H9 (cell line): ENCODE measurements at regions not wholly inside any gene's neighbourhood (a gene's known extent, or its start where the extent isn't known, plus 50 kb on each side); places are given as distances from the start of the nearest gene placed in this dataset.
A peak's percentile ranks its signal among the peaks of the same experiment; 100 is the strongest.

Experiments
- DNase-seq: peaks from one replicate; pipeline ENCODE4 v3.0.0-alpha.2; 2017
- H2AFZ ChIP-seq: one replicate; pipeline ENCODE4 v1.6.1; 2013; ENCODE audit warnings: mild to moderate bottlenecking, low read length, control low read depth, moderate library complexity
- H2AK5ac ChIP-seq: 2 replicates; pipeline ENCODE4 v1.6.1; 2013; ENCODE audit warnings: low read length, control low read depth, mixed read lengths; ENCODE audit not compliant: insufficient read length
- H2BK120ac ChIP-seq: one replicate; pipeline ENCODE4 v1.6.1; 2013; ENCODE audit warnings: low read depth, mild to moderate bottlenecking, low read length, control low read depth, inconsistent platforms; ENCODE audit not compliant: poor library complexity, severe bottlenecking
- H2BK12ac ChIP-seq: 2 replicates; pipeline ENCODE4 v1.6.1; 2013; ENCODE audit warnings: low read length, control low read depth, mixed read lengths, low read depth; ENCODE audit not compliant: insufficient read length
- H2BK15ac ChIP-seq: 2 replicates; pipeline ENCODE4 v1.6.1; 2013; ENCODE audit warnings: low read depth, low read length, control low read depth
- H2BK20ac ChIP-seq: one replicate; pipeline ENCODE4 v1.6.1; 2013; ENCODE audit warnings: low read depth, mild to moderate bottlenecking, low read length, control low read depth, inconsistent platforms; ENCODE audit not compliant: poor library complexity, severe bottlenecking
- H2BK5ac ChIP-seq: 2 replicates; pipeline ENCODE4 v1.6.1; 2013; ENCODE audit warnings: low read length, control low read depth, mixed read lengths; ENCODE audit not compliant: insufficient read length
- H3K14ac ChIP-seq: 2 replicates; pipeline ENCODE4 v1.6.1; 2013; ENCODE audit warnings: low read length, control low read depth; ENCODE audit not compliant: insufficient read depth
- H3K18ac ChIP-seq: 2 replicates; pipeline ENCODE4 v1.6.1; 2013; ENCODE audit warnings: low read depth, mild to moderate bottlenecking, mixed read lengths, low read length, control low read depth; ENCODE audit not compliant: insufficient read length
- H3K23ac ChIP-seq: 2 replicates; pipeline ENCODE4 v1.6.1; 2013; ENCODE audit warnings: low read length, control low read depth, mixed read lengths, low read depth; ENCODE audit not compliant: insufficient read length
- H3K23me2 ChIP-seq: 2 replicates; pipeline ENCODE4 v1.6.1; 2013; ENCODE audit warnings: low read depth, mild to moderate bottlenecking, mixed read lengths, low read length, control low read depth; ENCODE audit not compliant: insufficient read length, poor library complexity, severe bottlenecking
- H3K27ac ChIP-seq: 2 replicates; pipeline ENCODE4 v1.5.1; 2013; ENCODE audit warnings: low read length, control low read depth, mixed read lengths, low read depth; ENCODE audit not compliant: insufficient read length
- H3K27me3 ChIP-seq: 2 replicates; pipeline ENCODE4 v1.6.1; 2013; ENCODE audit warnings: low read length, control low read depth, inconsistent platforms; ENCODE audit not compliant: insufficient read depth
- H3K4ac ChIP-seq: 2 replicates; pipeline ENCODE4 v1.6.1; 2013; ENCODE audit warnings: low read depth, mild to moderate bottlenecking, control low read depth, inconsistent platforms, low read length, moderate library complexity
- H3K4me1 ChIP-seq: 2 replicates; pipeline ENCODE4 v1.6.1; 2013; ENCODE audit warnings: low read length, control low read depth, inconsistent platforms; ENCODE audit not compliant: insufficient read depth
- H3K4me2 ChIP-seq: 2 replicates; pipeline ENCODE4 v1.6.1; 2013; ENCODE audit warnings: low read length, control low read depth, mixed read lengths; ENCODE audit not compliant: insufficient read length, insufficient read depth
- H3K56ac ChIP-seq: 2 replicates; pipeline ENCODE4 v1.6.1; 2013; ENCODE audit warnings: low read depth, mild to moderate bottlenecking, mixed read lengths, low read length, control low read depth; ENCODE audit not compliant: insufficient read length
- H3K79me1 ChIP-seq: 2 replicates; pipeline ENCODE4 v1.6.1; 2013; ENCODE audit warnings: low read depth, mild to moderate bottlenecking, moderate library complexity, low read length, control low read depth, inconsistent platforms; ENCODE audit not compliant: insufficient read depth, poor library complexity, severe bottlenecking
- H3K79me2 ChIP-seq: 2 replicates; pipeline ENCODE4 v1.6.1; 2013; ENCODE audit warnings: low read length, control low read depth, inconsistent platforms; ENCODE audit not compliant: insufficient read depth
- H3K9ac ChIP-seq: 2 replicates; pipeline ENCODE4 v1.6.1; 2013; ENCODE audit warnings: low read length, control low read depth, mixed read lengths; ENCODE audit not compliant: insufficient read length; ENCODE audit errors: extremely low read depth
- H3K9me3 ChIP-seq: one replicate; pipeline ENCODE4 v1.6.1; 2013; ENCODE audit warnings: low read depth, low read length, inconsistent platforms; ENCODE audit not compliant: control insufficient read depth
- H3T11ph ChIP-seq: one replicate; pipeline ENCODE4 v1.6.1; 2013; ENCODE audit warnings: mild to moderate bottlenecking, low read length, control low read depth, inconsistent platforms
- H4K20me1 ChIP-seq: one replicate; pipeline ENCODE4 v1.6.1; 2013; ENCODE audit not compliant: control insufficient read depth, insufficient read length, insufficient read depth
- H4K5ac ChIP-seq: 2 replicates; pipeline ENCODE4 v1.6.1; 2013; ENCODE audit warnings: low read depth, mild to moderate bottlenecking, mixed read lengths, low read length, control low read depth; ENCODE audit not compliant: insufficient read length
- H4K8ac ChIP-seq: replicated peaks from 2 replicates; pipeline ENCODE4 v1.6.1; 2013; ENCODE audit warnings: low read length, control low read depth, mixed read lengths, low read depth; ENCODE audit not compliant: insufficient read length
- H4K91ac ChIP-seq: 2 replicates; pipeline ENCODE4 v1.6.1; 2013; ENCODE audit warnings: low read depth, mild to moderate bottlenecking, moderate library complexity, mixed read lengths, low read length, control low read depth; ENCODE audit not compliant: insufficient read length
- H3K27ac Mint-ChIP-seq, 3 experiments: 2 replicates in 2 of 3; 3 replicates in 1 of 3; pipeline ENCODE4 v1.8.0; 2020 to 2021; ENCODE audit warnings: mixed read lengths in 3 of 3, mild to moderate bottlenecking in 1 of 3, moderate library complexity in 1 of 3
- H3K27me3 Mint-ChIP-seq: 2 replicates; pipeline ENCODE4 v1.8.0; 2021; ENCODE audit warnings: low read depth, mild to moderate bottlenecking, moderate library complexity, mixed read lengths
- H3K36me3 Mint-ChIP-seq, 3 experiments: 2 replicates in 2 of 3; 3 replicates in 1 of 3; pipeline ENCODE4 v1.8.0; 2020 to 2021; ENCODE audit warnings: low read depth in 3 of 3, mixed read lengths in 3 of 3; ENCODE audit not compliant: insufficient read depth in 1 of 3
- H3K4me1 Mint-ChIP-seq, 2 experiments: 2 replicates each; pipeline ENCODE4 v1.8.0; 2020; ENCODE audit warnings: mixed read lengths in 2 of 2
- H3K4me3 Mint-ChIP-seq, 2 experiments: 2 replicates in 1 of 2; 3 replicates in 1 of 2; pipeline ENCODE4 v1.8.0; 2020 to 2021; ENCODE audit warnings: mild to moderate bottlenecking in 2 of 2, mixed read lengths in 2 of 2, moderate library complexity in 1 of 2
- H3K9me3 Mint-ChIP-seq, 2 experiments: 2 replicates in 1 of 2; 3 replicates in 1 of 2; pipeline ENCODE4 v1.8.0; 2020; ENCODE audit warnings: mild to moderate bottlenecking in 2 of 2, mixed read lengths in 2 of 2, moderate library complexity in 1 of 2
- CTCF ChIP-seq: fragments of 200-600 bp; sonication (generic); conservative IDR thresholded peaks from 3 replicates; pipeline ENCODE4 v1.8.0; 2021; ENCODE audit warnings: antibody characterized with exemption, mild to moderate bottlenecking
- WGBS: extraction: QIAGEN DNeasy Blood & Tissue Kit; methylation state at CpG from one replicate; pipeline ENCODE4 v1.1.7; 2013; ENCODE audit warnings: missing lambda C conversion rate, low lambda C conversion rate, mixed read lengths; ENCODE audit not compliant: insufficient read length; ENCODE audit errors: extremely low coverage; 5-methylcytosine and 5-hydroxymethylcytosine counted together

- Histone ChIP-seq H3K27ac (no peak overlapping the region), H3K56ac (no peak overlapping the region), H2BK120ac (no peak overlapping the region), H3K18ac (peak overlapping the region; percentile 46), H2AFZ (no peak overlapping the region), H4K8ac (no peak overlapping the region), H4K91ac (no peak overlapping the region), H3T11ph (no peak overlapping the region), H3K4ac (no peak overlapping the region), H3K9ac (no peak overlapping the region), H3K79me1 (no peaks in the 10 kb centered on the region), H2BK5ac (no peak overlapping the region), H3K79me2 (no peaks in the 10 kb centered on the region), H3K27me3 (no peaks in the 10 kb centered on the region), H3K23ac (no peak overlapping the region), H2BK12ac (peak overlapping the region; percentile 30), H4K20me1 (no peaks in the 10 kb centered on the region), H2AK5ac (no peak overlapping the region), H3K9me3 (no peaks in the 10 kb centered on the region), H2BK20ac (no peak overlapping the region), H2BK15ac (no peak overlapping the region), H3K4me1 (peaks cover 6% of the 10 kb centered on the region; the same call in 1 of the 2 replicates), H4K5ac (no peak overlapping the region), H3K14ac (no peak overlapping the region), H3K23me2 (no peaks in the 10 kb centered on the region), H3K4me2 (no peak overlapping the region)
- peaks cover 1% of the 10 kb centered on the region for H3K27me3 Mint-ChIP-seq
- no peaks in the 10 kb centered on the region for H3K9me3 Mint-ChIP-seq
- no peak for DNase-seq
- TF ChIP-seq CTCF, result peak; percentile 29; the same call in 2 of the 3 replicates
- no peak overlapping the region for H3K4me3 Mint-ChIP-seq
- peaks cover 0 to 1% (median 0%) of the 10 kb centered on the region in 3 experiments; a peak in 1 of 7 replicates for H3K36me3 Mint-ChIP-seq
- H3K4me1 Mint-ChIP-seq, result peaks cover 16 to 20% of the 10 kb centered on the region in 2 experiments
- WGBS, result no CpG with 5 or more reads among the region's 7 CpGs
- no peak overlapping the region; a peak in 2 of 7 replicates for H3K27ac Mint-ChIP-seq
Observed at GRCh38 chr3:139772539-139773500, 95.0 kb upstream of the NMNAT3 start.
